Colonic mucosa (tissue), 4 donors: ENCODE measurements at regions not wholly inside any gene's neighbourhood (a gene's known extent, or its start where the extent isn't known, plus 50 kb on each side); places are given as distances from the start of the nearest gene placed in this dataset.

Experiments
- DNase-seq: peaks from one replicate; pipeline ENCODE4 v3.0.0-alpha.2; 2020
- H3K27ac ChIP-seq: fragments of 200-600 bp; one replicate; pipeline ENCODE4 v1.8.0; 2021
- H3K27me3 ChIP-seq: fragments of 200-600 bp; one replicate; pipeline ENCODE4 v1.8.0; 2021
- H3K36me3 ChIP-seq: fragments of 200-600 bp; one replicate; pipeline ENCODE4 v1.8.0; 2021
- H3K4me1 ChIP-seq: fragments of 200-600 bp; one replicate; pipeline ENCODE4 v1.8.0; 2021; ENCODE audit warnings: mild to moderate bottlenecking
- H3K4me3 ChIP-seq: fragments of 200-600 bp; one replicate; pipeline ENCODE4 v1.8.0; 2021
- H3K9ac ChIP-seq, 2 donors: one replicate each; pipeline ENCODE4 v1.7.0; 2013; ENCODE audit warnings: control low read depth in 2 of 2, low read depth in 2 of 2, low read length in 2 of 2
- H3K9me3 ChIP-seq: fragments of 200-600 bp; one replicate; pipeline ENCODE4 v1.8.0; 2021
- CTCF ChIP-seq: fragments of 200-600 bp; IDR thresholded peaks from one replicate; pipeline ENCODE4 v1.8.0; 2022; ENCODE audit warnings: antibody characterized with exemption, mild to moderate bottlenecking
- intact Hi-C: fragments of 100-400 bp; cut with DNase I; formaldehyde crosslinking; loops from one replicate; pipeline ENCODE4 v1.14.1; 2022
- donor health status: healthy.
- donor health status: DM: no; HTN: no; CAD: no.
- donor health status: DM: no; HTN: no; CAD: no.

GRCh38 chr14:54278665-54279295, 118.0 kb upstream of the CDKN3 start:
- Histone ChIP-seq H3K9me3 (no peaks in the 10 kb centered on the region), H3K27me3 (no peaks in the 10 kb centered on the region), H3K4me1 (no peaks in the 10 kb centered on the region), H3K36me3 (no peaks in the 10 kb centered on the region), H3K9ac (no peak overlapping the region), H3K27ac (no peak overlapping the region), H3K4me3 (no peak overlapping the region)
- DNase-seq, result no peak
- intact Hi-C loops, result no loop called here
- no peak for TF ChIP-seq CTCF

GRCh38 chr14:54282849-54283248, 114.0 kb upstream of the CDKN3 start:
- H3K9me3 ChIP-seq, result no peaks in the 10 kb centered on the region
- H3K36me3 ChIP-seq, result no peaks in the 10 kb centered on the region
- H3K4me1 ChIP-seq, result no peaks in the 10 kb centered on the region
- intact Hi-C loops, result no loop called here
- no peaks in the 10 kb centered on the region for H3K27me3 ChIP-seq
- no peak overlapping the region for H3K4me3 ChIP-seq
- no peak for DNase-seq
- H3K27ac ChIP-seq, result no peak overlapping the region
- no peak overlapping the region for H3K9ac ChIP-seq
- no peak for TF ChIP-seq CTCF

- Histone ChIP-seq H3K4me1 (no peaks in the 10 kb centered on the region), H3K9me3 (no peaks in the 10 kb centered on the region), H3K36me3 (no peaks in the 10 kb centered on the region), H3K9ac (no peak overlapping the region), H3K27me3 (no peaks in the 10 kb centered on the region), H3K27ac (no peak overlapping the region), H3K4me3 (no peak overlapping the region)
- intact Hi-C loops, result no loop called here
- DNase-seq, result no peak
- TF ChIP-seq CTCF, result no peak
These were observed 111.8 kb upstream of the CDKN3 start for GRCh38 chr14:54285030-54285429.

- H3K27me3 ChIP-seq, result no peaks in the 10 kb centered on the region
- H3K4me3 ChIP-seq, result no peak overlapping the region
- H3K9me3 ChIP-seq, result no peaks in the 10 kb centered on the region
- DNase-seq, result no peak
- intact Hi-C loops, result no loop called here
- H3K9ac ChIP-seq, result no peak overlapping the region
- no peak overlapping the region for H3K27ac ChIP-seq
- no peaks in the 10 kb centered on the region for H3K4me1 ChIP-seq
- TF ChIP-seq CTCF, result no peak
- no peaks in the 10 kb centered on the region for H3K36me3 ChIP-seq
These were observed 105.2 kb upstream of the CDKN3 start for GRCh38 chr14:54291491-54292191.

GRCh38 chr14:54294802-54295201, 102.0 kb upstream of the CDKN3 start:
- intact Hi-C loops, result no loop called here
- no peak for TF ChIP-seq CTCF
- Histone ChIP-seq H3K27me3 (no peaks in the 10 kb centered on the region), H3K27ac (no peak overlapping the region), H3K9ac (no peak overlapping the region), H3K4me1 (no peaks in the 10 kb centered on the region), H3K4me3 (no peak overlapping the region), H3K9me3 (no peaks in the 10 kb centered on the region), H3K36me3 (no peaks in the 10 kb centered on the region)
- no peak for DNase-seq
